DND-41 (cell line): ENCODE measurements at regions not wholly inside any gene's neighbourhood (a gene's known extent, or its start where the extent isn't known, plus 50 kb on each side); places are given as distances from the start of the nearest gene placed in this dataset.

ENCODE experiments used
- ATAC-seq: fragments of 200-7000 bp; cut with Tn5 transposase; 3 replicates; pipeline ENCODE4 v1.9.1; 2021; ENCODE audit warnings: low read depth; ENCODE audit not compliant: insufficient read depth
- DNase-seq: peaks from one replicate; pipeline ENCODE4 v3.0.0-alpha.2; 2020
- H2AFZ ChIP-seq: 2 replicates; pipeline ENCODE4 v1.6.0; 2012; ENCODE audit warnings: low read depth, low read length
- H3K27ac ChIP-seq: 2 replicates; pipeline ENCODE4 v1.5.1; 2012; ENCODE audit warnings: low read length, inconsistent platforms
- H3K27me3 ChIP-seq: fragments of 200-600 bp; sonication (generic); 2 replicates; pipeline ENCODE4 v1.6.0; 2012; ENCODE audit warnings: low read length, mild to moderate bottlenecking, inconsistent platforms; ENCODE audit not compliant: insufficient read depth, poor library complexity
- H3K36me3 ChIP-seq: 2 replicates; pipeline ENCODE4 v1.5.1; 2012; ENCODE audit warnings: low read length, inconsistent platforms; ENCODE audit not compliant: insufficient read depth
- H3K4me1 ChIP-seq: 2 replicates; pipeline ENCODE4 v1.5.1; 2012; ENCODE audit warnings: mild to moderate bottlenecking, low read length; ENCODE audit not compliant: insufficient read depth
- H3K4me2 ChIP-seq: 2 replicates; pipeline ENCODE4 v1.6.0; 2012; ENCODE audit warnings: mild to moderate bottlenecking, moderate library complexity, low read length, inconsistent platforms; ENCODE audit not compliant: insufficient read depth
- H3K4me3 ChIP-seq, 2 experiments: fragments of 200-600 bp in 1 of 2; shearing (Covaris generic) in 1 of 2; 2 replicates each; pipeline ENCODE4 v1.5.1; 2012 to 2016; ENCODE audit warnings: inconsistent platforms in 2 of 2, low read length in 2 of 2, mild to moderate bottlenecking in 2 of 2, low read depth in 1 of 2, moderate library complexity in 1 of 2
- H3K79me2 ChIP-seq: 2 replicates; pipeline ENCODE4 v1.6.0; 2012; ENCODE audit warnings: low read length, inconsistent platforms; ENCODE audit not compliant: insufficient read depth
- H3K9ac ChIP-seq: 2 replicates; pipeline ENCODE4 v1.6.0; 2012; ENCODE audit warnings: low read depth, mild to moderate bottlenecking, inconsistent platforms, low read length, moderate library complexity
- H3K9me3 ChIP-seq: 2 replicates; pipeline ENCODE4 v1.5.1; 2012; ENCODE audit warnings: low read length, moderate library complexity, mild to moderate bottlenecking, inconsistent platforms; ENCODE audit not compliant: insufficient read depth, severe bottlenecking
- H4K20me1 ChIP-seq: 2 replicates; pipeline ENCODE4 v1.6.0; 2012; ENCODE audit warnings: low read length; ENCODE audit not compliant: insufficient read depth
- CTCF ChIP-seq: IDR thresholded peaks from 2 replicates; pipeline ENCODE4 v1.5.1; 2012; ENCODE audit warnings: borderline replicate concordance, low read length, moderate library complexity, mild to moderate bottlenecking; ENCODE audit not compliant: poor library complexity, severe bottlenecking; ENCODE audit errors: extremely low read depth
- EZH2 ChIP-seq: IDR thresholded peaks from 3 replicates; pipeline ENCODE4 v1.6.1; 2012; ENCODE audit warnings: borderline replicate concordance, low read depth, mild to moderate bottlenecking, moderate library complexity, low read length, inconsistent platforms; ENCODE audit not compliant: severe bottlenecking

GRCh38 chr7:79790656-79791262 is 337.3 kb upstream of the MAGI2 start:
- no peak overlapping the region for H3K4me3 ChIP-seq
- H3K9me3 ChIP-seq: no peaks in the 10 kb centered on the region
- no peak overlapping the region for H2AFZ ChIP-seq
- no peaks in the 10 kb centered on the region for H3K27me3 ChIP-seq
- H4K20me1 ChIP-seq: no peaks in the 10 kb centered on the region
- H3K4me1 ChIP-seq: no peaks in the 10 kb centered on the region
- no peak overlapping the region for H3K9ac ChIP-seq
- DNase-seq: no peak
- no peaks in the 10 kb centered on the region for H3K36me3 ChIP-seq
- H3K4me2 ChIP-seq: no peak overlapping the region
- no peak for ATAC-seq
- no peaks in the 10 kb centered on the region for H3K79me2 ChIP-seq
- H3K27ac ChIP-seq: no peak overlapping the region
- TF ChIP-seq CTCF: no peak
- no peak for TF ChIP-seq EZH2

- no peak for DNase-seq
Observed at GRCh38 chr7:79789584-79790345, 336.3 kb upstream of the MAGI2 start.

GRCh38 chr7:79787623-79788022 is 334.2 kb upstream of the MAGI2 start:
- no peaks in the 10 kb centered on the region for H3K9me3 ChIP-seq
- no peak overlapping the region for H3K4me2 ChIP-seq
- ATAC-seq (no peak), DNase-seq (no peak)
- H3K36me3 ChIP-seq: no peaks in the 10 kb centered on the region
- no peak overlapping the region for H3K9ac ChIP-seq
- H3K27me3 ChIP-seq: no peaks in the 10 kb centered on the region
- H4K20me1 ChIP-seq: no peaks in the 10 kb centered on the region
- H3K4me1 ChIP-seq: no peaks in the 10 kb centered on the region
- H2AFZ ChIP-seq: no peak overlapping the region
- TF ChIP-seq EZH2: no peak
- no peak overlapping the region for H3K27ac ChIP-seq
- H3K4me3 ChIP-seq: no peak overlapping the region
- no peaks in the 10 kb centered on the region for H3K79me2 ChIP-seq

More at GRCh38 chr7:79789584-79790345, 336.3 kb upstream of the MAGI2 start:
- Histone ChIP-seq H4K20me1 (no peaks in the 10 kb centered on the region), H3K79me2 (no peaks in the 10 kb centered on the region), H3K4me3 (no peak overlapping the region), H3K36me3 (no peaks in the 10 kb centered on the region), H3K4me1 (no peaks in the 10 kb centered on the region), H3K27ac (no peak overlapping the region), H2AFZ (no peak overlapping the region), H3K9me3 (no peaks in the 10 kb centered on the region), H3K4me2 (no peak overlapping the region), H3K27me3 (no peaks in the 10 kb centered on the region), H3K9ac (no peak overlapping the region)
- TF ChIP-seq CTCF (no peak), EZH2 (no peak)
- no peak for ATAC-seq

- TF ChIP-seq EZH2 (no peak), CTCF (no peak)
- no peaks in the 10 kb centered on the region for H3K4me1 ChIP-seq
- no peaks in the 10 kb centered on the region for H3K27me3 ChIP-seq
- H3K4me3 ChIP-seq: no peak overlapping the region
- H3K9me3 ChIP-seq: no peaks in the 10 kb centered on the region
- no peak overlapping the region for H3K4me2 ChIP-seq
- ATAC-seq (no peak), DNase-seq (no peak)
- H4K20me1 ChIP-seq: no peaks in the 10 kb centered on the region
- H3K9ac ChIP-seq: no peak overlapping the region
- H2AFZ ChIP-seq: no peak overlapping the region
- H3K79me2 ChIP-seq: no peaks in the 10 kb centered on the region
- H3K36me3 ChIP-seq: no peaks in the 10 kb centered on the region
- H3K27ac ChIP-seq: no peak overlapping the region
Observed at GRCh38 chr7:79787096-79787495, 333.6 kb upstream of the MAGI2 start.
